ENCODE measurements at regions not wholly inside any gene's neighbourhood (a gene's known extent, or its start where the extent isn't known, plus 50 kb on each side); places are given as distances from the start of the nearest gene placed in this dataset.

GRCh38 chr16:51500306-51500705 is 349.2 kb upstream of the SALL1 start:
- no peaks in the 10 kb centered on the region for H3K4me1 ChIP-seq (ENCODE audit: control insufficient read depth, insufficient read depth, low read length)
- no peaks in the 10 kb centered on the region for H3K36me3 ChIP-seq (ENCODE audit: control insufficient read depth, insufficient read depth, low read length)
- no CpG with 5 or more reads among the region's 1 CpG for WGBS (ENCODE audit: insufficient coverage)
- no peak overlapping the region for H3K4me3 ChIP-seq (ENCODE audit: low read depth, low read length)
- no peak overlapping the region for H3K27ac ChIP-seq (ENCODE audit: low read depth, low read length)
- DNase-seq (ENCODE audit: low read depth in 4 of 6, low spot score in 6 of 6): no peak
- no peaks in the 10 kb centered on the region for H3K9me3 ChIP-seq (ENCODE audit: control insufficient read depth, insufficient read depth, low read length)
- H3K27me3 ChIP-seq (ENCODE audit: control insufficient read depth, insufficient read depth, low read length): no peaks in the 10 kb centered on the region

- DNase-seq (ENCODE audit: low read depth in 4 of 6, low spot score in 6 of 6): no peak
- Histone ChIP-seq H3K36me3 (ENCODE audit: control insufficient read depth, insufficient read depth, low read length) (no peaks in the 10 kb centered on the region), H3K4me3 (ENCODE audit: low read depth, low read length) (no peak overlapping the region), H3K9me3 (ENCODE audit: control insufficient read depth, insufficient read depth, low read length) (no peaks in the 10 kb centered on the region), H3K27me3 (ENCODE audit: control insufficient read depth, insufficient read depth, low read length) (no peaks in the 10 kb centered on the region), H3K4me1 (ENCODE audit: control insufficient read depth, insufficient read depth, low read length) (no peaks in the 10 kb centered on the region), H3K27ac (ENCODE audit: low read depth, low read length) (no peak overlapping the region)
- no CpG with 5 or more reads among the region's 2 CpGs for WGBS (ENCODE audit: insufficient coverage)
Observed at GRCh38 chr16:51497541-51498211, 346.6 kb upstream of the SALL1 start.

GRCh38 chr16:51490866-51491265 is 339.8 kb upstream of the SALL1 start:
- Histone ChIP-seq H3K27ac (ENCODE audit: low read depth, low read length) (no peak overlapping the region), H3K4me1 (ENCODE audit: control insufficient read depth, insufficient read depth, low read length) (no peaks in the 10 kb centered on the region), H3K9me3 (ENCODE audit: control insufficient read depth, insufficient read depth, low read length) (no peaks in the 10 kb centered on the region), H3K4me3 (ENCODE audit: low read depth, low read length) (no peak overlapping the region), H3K36me3 (ENCODE audit: control insufficient read depth, insufficient read depth, low read length) (no peaks in the 10 kb centered on the region), H3K27me3 (ENCODE audit: control insufficient read depth, insufficient read depth, low read length) (no peaks in the 10 kb centered on the region)
- WGBS (ENCODE audit: insufficient coverage): 87% methylated on average over 3 of the region's 6 CpGs
- DNase-seq (ENCODE audit: low read depth in 4 of 6, low spot score in 6 of 6): no peak

GRCh38 chr16:51487880-51488279 is 336.8 kb upstream of the SALL1 start:
- Histone ChIP-seq H3K27me3 (ENCODE audit: control insufficient read depth, insufficient read depth, low read length) (no peaks in the 10 kb centered on the region), H3K9me3 (ENCODE audit: control insufficient read depth, insufficient read depth, low read length) (no peaks in the 10 kb centered on the region), H3K4me1 (ENCODE audit: control insufficient read depth, insufficient read depth, low read length) (no peaks in the 10 kb centered on the region), H3K27ac (ENCODE audit: low read depth, low read length) (no peak overlapping the region), H3K4me3 (ENCODE audit: low read depth, low read length) (no peak overlapping the region), H3K36me3 (ENCODE audit: control insufficient read depth, insufficient read depth, low read length) (no peaks in the 10 kb centered on the region)
- WGBS (ENCODE audit: insufficient coverage): no CpG with 5 or more reads among the region's 2 CpGs
- no peak for DNase-seq (ENCODE audit: low read depth in 4 of 6, low spot score in 6 of 6)

GRCh38 chr16:51474414-51475091 is 323.5 kb upstream of the SALL1 start:
- DNase-seq (ENCODE audit: low read depth in 4 of 6, low spot score in 6 of 6): no peak
- Histone ChIP-seq H3K27me3 (ENCODE audit: control insufficient read depth, insufficient read depth, low read length) (no peaks in the 10 kb centered on the region), H3K4me3 (ENCODE audit: low read depth, low read length) (no peak overlapping the region), H3K27ac (ENCODE audit: low read depth, low read length) (no peak overlapping the region), H3K4me1 (ENCODE audit: control insufficient read depth, insufficient read depth, low read length) (no peaks in the 10 kb centered on the region), H3K9me3 (ENCODE audit: control insufficient read depth, insufficient read depth, low read length) (no peaks in the 10 kb centered on the region), H3K36me3 (ENCODE audit: control insufficient read depth, insufficient read depth, low read length) (no peaks in the 10 kb centered on the region)
- no CpG with 5 or more reads among the region's 1 CpG for WGBS (ENCODE audit: insufficient coverage)

- WGBS (ENCODE audit: insufficient coverage): no CpG with 5 or more reads among the region's 3 CpGs
- H3K4me3 ChIP-seq (ENCODE audit: low read depth, low read length): no peak overlapping the region
- H3K9me3 ChIP-seq (ENCODE audit: control insufficient read depth, insufficient read depth, low read length): no peaks in the 10 kb centered on the region
- DNase-seq (ENCODE audit: low read depth in 4 of 6, low spot score in 6 of 6): no peak
- no peaks in the 10 kb centered on the region for H3K4me1 ChIP-seq (ENCODE audit: control insufficient read depth, insufficient read depth, low read length)
- no peaks in the 10 kb centered on the region for H3K27me3 ChIP-seq (ENCODE audit: control insufficient read depth, insufficient read depth, low read length)
- no peak overlapping the region for H3K27ac ChIP-seq (ENCODE audit: low read depth, low read length)
- no peaks in the 10 kb centered on the region for H3K36me3 ChIP-seq (ENCODE audit: control insufficient read depth, insufficient read depth, low read length)
Observed at GRCh38 chr16:51473091-51473490, 322.0 kb upstream of the SALL1 start.

GRCh38 chr16:51470492-51470891 is 319.4 kb upstream of the SALL1 start:
- Histone ChIP-seq H3K27ac (ENCODE audit: low read depth, low read length) (no peak overlapping the region), H3K4me3 (ENCODE audit: low read depth, low read length) (no peak overlapping the region), H3K9me3 (ENCODE audit: control insufficient read depth, insufficient read depth, low read length) (no peaks in the 10 kb centered on the region), H3K27me3 (ENCODE audit: control insufficient read depth, insufficient read depth, low read length) (no peaks in the 10 kb centered on the region), H3K4me1 (ENCODE audit: control insufficient read depth, insufficient read depth, low read length) (no peaks in the 10 kb centered on the region), H3K36me3 (ENCODE audit: control insufficient read depth, insufficient read depth, low read length) (no peaks in the 10 kb centered on the region)
- no CpG with 5 or more reads among the region's 4 CpGs for WGBS (ENCODE audit: insufficient coverage)
- DNase-seq (ENCODE audit: low read depth in 4 of 6, low spot score in 6 of 6): no peak

- Histone ChIP-seq H3K27ac (ENCODE audit: low read depth, low read length) (no peak overlapping the region), H3K36me3 (ENCODE audit: control insufficient read depth, insufficient read depth, low read length) (no peaks in the 10 kb centered on the region), H3K27me3 (ENCODE audit: control insufficient read depth, insufficient read depth, low read length) (no peaks in the 10 kb centered on the region), H3K9me3 (ENCODE audit: control insufficient read depth, insufficient read depth, low read length) (no peaks in the 10 kb centered on the region), H3K4me1 (ENCODE audit: control insufficient read depth, insufficient read depth, low read length) (no peaks in the 10 kb centered on the region), H3K4me3 (ENCODE audit: low read depth, low read length) (no peak overlapping the region)
- peak in 2 of 6 donors; percentile 51 to 72 for DNase-seq (ENCODE audit: low read depth in 4 of 6, low spot score in 6 of 6)
- 40% methylated on average over 1 of the region's 5 CpGs for WGBS (ENCODE audit: insufficient coverage)
Observed at GRCh38 chr16:51464996-51465395, 313.9 kb upstream of the SALL1 start.

- Histone ChIP-seq H3K36me3 (ENCODE audit: control insufficient read depth, insufficient read depth, low read length) (no peaks in the 10 kb centered on the region), H3K4me3 (ENCODE audit: low read depth, low read length) (no peak overlapping the region), H3K9me3 (ENCODE audit: control insufficient read depth, insufficient read depth, low read length) (no peaks in the 10 kb centered on the region), H3K27ac (ENCODE audit: low read depth, low read length) (no peak overlapping the region), H3K27me3 (ENCODE audit: control insufficient read depth, insufficient read depth, low read length) (no peaks in the 10 kb centered on the region), H3K4me1 (ENCODE audit: control insufficient read depth, insufficient read depth, low read length) (peaks cover 8% of the 10 kb centered on the region)
- DNase-seq (ENCODE audit: low read depth in 4 of 6, low spot score in 6 of 6): no peak
- WGBS (ENCODE audit: insufficient coverage): 100% methylated on average over 4 of the region's 4 CpGs
Observed at GRCh38 chr16:51461255-51461654, 310.2 kb upstream of the SALL1 start.
